Fibroblast of lung (primary cell): ENCODE measurements at regions not wholly inside any gene's neighbourhood (a gene's known extent, or its start where the extent isn't known, plus 50 kb on each side); places are given as distances from the start of the nearest gene placed in this dataset.

ENCODE experiments used
- DNase-seq, 2 donors: peaks; one replicate each; pipeline versions ENCODE4 v3.0.0 to v3.0.0-alpha.2; 2010; ENCODE audit warnings: low read depth in 2 of 2
- H2AFZ ChIP-seq: 2 replicates; pipeline ENCODE4 v1.5.1; 2012; ENCODE audit warnings: low read length, control low read depth, inconsistent platforms
- H3K27ac ChIP-seq: 2 replicates; pipeline ENCODE4 v1.5.1; 2011; ENCODE audit warnings: low read length, control low read depth; ENCODE audit not compliant: insufficient read depth
- H3K27me3 ChIP-seq: 2 replicates; pipeline ENCODE4 v1.5.1; 2011; ENCODE audit warnings: mild to moderate bottlenecking, low read length; ENCODE audit not compliant: control insufficient read depth, insufficient read depth
- H3K36me3 ChIP-seq: 2 replicates; pipeline ENCODE4 v1.5.1; 2011; ENCODE audit warnings: low read length; ENCODE audit not compliant: control insufficient read depth, insufficient read depth
- H3K4me1 ChIP-seq: 2 replicates; pipeline ENCODE4 v1.5.1; 2011; ENCODE audit warnings: low read length; ENCODE audit not compliant: control insufficient read depth, insufficient read depth; ENCODE audit errors: extremely low read depth
- H3K4me2 ChIP-seq: 2 replicates; pipeline ENCODE4 v1.5.1; 2011; ENCODE audit warnings: low read length, control low read depth; ENCODE audit not compliant: insufficient read depth; ENCODE audit errors: extremely low read depth
- H3K4me3 ChIP-seq, 4 experiments: fragments of 200-600 bp in 1 of 4; sonication (generic) in 1 of 4; replicated peaks in 1 of 4; 2 replicates each; pipeline ENCODE4 v1.5.1; 2011 to 2016; ENCODE audit warnings: low read length in 4 of 4, low read depth in 3 of 4, mild to moderate bottlenecking in 3 of 4, control low read depth in 2 of 4, inconsistent platforms in 1 of 4, mixed read lengths in 1 of 4; ENCODE audit not compliant: insufficient read depth in 1 of 4; ENCODE audit errors: control extremely low read depth in 1 of 4
- H3K79me2 ChIP-seq: 2 replicates; pipeline ENCODE4 v1.5.1; 2012; ENCODE audit warnings: mild to moderate bottlenecking, low read length, inconsistent platforms; ENCODE audit not compliant: control insufficient read depth, insufficient read depth
- H3K9ac ChIP-seq: 2 replicates; pipeline ENCODE4 v1.5.1; 2011; ENCODE audit warnings: mild to moderate bottlenecking, low read length, control low read depth; ENCODE audit not compliant: insufficient read depth
- H3K9me3 ChIP-seq: 2 replicates; pipeline ENCODE4 v1.5.1; 2012; ENCODE audit warnings: low read depth, low read length; ENCODE audit not compliant: control insufficient read depth, insufficient read depth
- H4K20me1 ChIP-seq: 2 replicates; pipeline ENCODE4 v1.5.1; 2011; ENCODE audit warnings: low read length; ENCODE audit not compliant: control insufficient read depth, insufficient read depth; ENCODE audit errors: extremely low read depth
- CTCF ChIP-seq, 2 donors: IDR thresholded peaks in 1 of 2; conservative IDR thresholded peaks in 1 of 2; 1 replicate in 1 of 2; 2 replicates in 1 of 2; pipeline ENCODE4 v1.5.1; 2011 to 2012; ENCODE audit warnings: low read length in 2 of 2, control low read depth in 1 of 2, inconsistent platforms in 1 of 2, low read depth in 1 of 2, mild to moderate bottlenecking in 1 of 2
- EZH2 ChIP-seq: IDR thresholded peaks from 2 replicates; pipeline ENCODE4 v1.5.1; 2012; ENCODE audit warnings: low read length, control low read depth, mild to moderate bottlenecking; ENCODE audit errors: missing control alignments

- Histone ChIP-seq H3K27me3 (no peaks in the 10 kb centered on the region), H3K4me3 (no peak overlapping the region), H4K20me1 (no peaks in the 10 kb centered on the region), H2AFZ (no peak overlapping the region), H3K36me3 (no peaks in the 10 kb centered on the region), H3K9ac (no peak overlapping the region), H3K4me1 (no peaks in the 10 kb centered on the region), H3K4me2 (no peak overlapping the region), H3K9me3 (no peaks in the 10 kb centered on the region), H3K79me2 (no peaks in the 10 kb centered on the region), H3K27ac (no peak overlapping the region)
- TF ChIP-seq EZH2 (no peak), CTCF (conservative IDR thresholded peaks at IDR 0.05 in 1 of 2, IDR thresholded peaks at IDR 0.05 in 1 of 2; ENCODE audit: low read depth in 1 of 2, low read length in 2 of 2) (no peak)
- peak in 1 of 2 donors; percentile 2 for DNase-seq
Measured at GRCh38 chr5:67674159-67674655, 477.6 kb upstream of the CD180 start.

GRCh38 chr5:67673618-67674017 is 477.0 kb upstream of the CD180 start:
- Histone ChIP-seq H3K27ac (no peak overlapping the region), H3K4me3 (no peak overlapping the region), H3K36me3 (no peaks in the 10 kb centered on the region), H3K27me3 (no peaks in the 10 kb centered on the region), H3K9me3 (no peaks in the 10 kb centered on the region), H4K20me1 (no peaks in the 10 kb centered on the region), H3K4me2 (no peak overlapping the region), H3K79me2 (no peaks in the 10 kb centered on the region), H3K4me1 (no peaks in the 10 kb centered on the region), H2AFZ (no peak overlapping the region), H3K9ac (no peak overlapping the region)
- TF ChIP-seq CTCF (conservative IDR thresholded peaks at IDR 0.05 in 1 of 2, IDR thresholded peaks at IDR 0.05 in 1 of 2; ENCODE audit: low read depth in 1 of 2, low read length in 2 of 2) (no peak), EZH2 (no peak)
- no peak for DNase-seq

GRCh38 chr5:67673180-67673579 is 476.6 kb upstream of the CD180 start:
- no peak overlapping the region for H3K9ac ChIP-seq
- H3K4me3 ChIP-seq = no peak overlapping the region
- no peaks in the 10 kb centered on the region for H3K27me3 ChIP-seq
- no peaks in the 10 kb centered on the region for H3K4me1 ChIP-seq
- H3K27ac ChIP-seq = no peak overlapping the region
- H3K36me3 ChIP-seq = no peaks in the 10 kb centered on the region
- no peaks in the 10 kb centered on the region for H3K79me2 ChIP-seq
- TF ChIP-seq EZH2 (no peak), CTCF (conservative IDR thresholded peaks at IDR 0.05 in 1 of 2, IDR thresholded peaks at IDR 0.05 in 1 of 2; ENCODE audit: low read depth in 1 of 2, low read length in 2 of 2) (no peak)
- no peak overlapping the region for H3K4me2 ChIP-seq
- no peaks in the 10 kb centered on the region for H3K9me3 ChIP-seq
- no peak overlapping the region for H2AFZ ChIP-seq
- no peaks in the 10 kb centered on the region for H4K20me1 ChIP-seq
- no peak for DNase-seq
